HepG2 (cell line): ENCODE measurements at regions not wholly inside any gene's neighbourhood (a gene's known extent, or its start where the extent isn't known, plus 50 kb on each side); places are given as distances from the start of the nearest gene placed in this dataset.

Experiments
- ATAC-seq: fragments of 200-7000 bp; cut with Tn5 transposase; 3 replicates; pipeline ENCODE4 v1.9.1; 2020; ENCODE audit warnings: mild to moderate bottlenecking, moderate library complexity
- BruUV-seq: library from RNA; stranded (reverse); fragments of 400-500 nt; replicated peaks from 2 replicates; lab custom pipeline; 2021; lab: Mats Ljungman, UMichigan
- CTCF ChIA-PET: fragments of 300-600 bp; formaldehyde crosslinking; extraction: SDS; loops from one replicate; lab custom pipeline; 2021; ENCODE audit warnings: low total read pairs, inconsistent platforms, low intra/inter-chr PET ratio; lab: Yijun Ruan, JAX
- POLR2A ChIA-PET: fragments of 350-600 bp; sonication (Branson Sonifier 250); formaldehyde crosslinking; loops from one replicate; lab custom pipeline; 2020; ENCODE audit warnings: antibody characterized with exemption, inconsistent platforms; lab: Yijun Ruan, JAX
- DNase-seq: peaks from one replicate; pipeline ENCODE4 v3.0.0-alpha.2; 2015; ENCODE audit warnings: low spot score
- FAIRE-seq: peaks from 3 replicates; lab custom pipeline; 2011; peaks lifted over from hg19 to GRCh38; lab: Jason Lieb, UNC
- H2AFZ ChIP-seq: one replicate; pipeline ENCODE4 v1.6.1; 2011; ENCODE audit warnings: low read length, inconsistent platforms
- H3K27ac ChIP-seq: fragments of 300-600 bp; 3 replicates; pipeline ENCODE4 v1.8.0; 2011; ENCODE audit warnings: mixed run types, mild to moderate bottlenecking, mixed read lengths, low read length, inconsistent platforms; ENCODE audit not compliant: insufficient read depth; ENCODE audit errors: extremely low read length
- H3K27me3 ChIP-seq, 2 experiments: fragments of 200-600 bp in 1 of 2; 2 replicates in 1 of 2; 3 replicates in 1 of 2; pipeline versions ENCODE4 v1.6.0 to v1.8.0; 2011; ENCODE audit warnings: low read length in 2 of 2, mild to moderate bottlenecking in 2 of 2, moderate library complexity in 2 of 2, inconsistent platforms in 1 of 2; ENCODE audit not compliant: insufficient read depth in 2 of 2, control insufficient read depth in 1 of 2
- H3K36me3 ChIP-seq, 2 experiments: fragments of 200-600 bp in 1 of 2; replicated peaks in 1 of 2; 2 replicates in 1 of 2; 3 replicates in 1 of 2; pipeline versions ENCODE4 v1.5.1 to v1.8.0; 2011; ENCODE audit warnings: low read length in 2 of 2, inconsistent platforms in 1 of 2; ENCODE audit not compliant: insufficient read depth in 2 of 2, control insufficient read depth in 1 of 2
- H3K4me1 ChIP-seq: 2 replicates; pipeline ENCODE4 v1.5.1; 2012; ENCODE audit warnings: low read length, inconsistent platforms; ENCODE audit not compliant: insufficient read depth
- H3K4me2 ChIP-seq: 2 replicates; pipeline ENCODE4 v1.6.0; 2011; ENCODE audit warnings: low read depth, low read length, inconsistent platforms
- H3K4me3 ChIP-seq, 3 experiments: fragments of 200-600 bp in 1 of 3; sonication (generic), shearing (Covaris generic) in 1 of 3; replicated peaks in 1 of 3; 2 replicates each; pipeline ENCODE4 v1.5.1; 2011 to 2016; ENCODE audit warnings: low read length in 3 of 3, inconsistent platforms in 2 of 3, low read depth in 2 of 3, mild to moderate bottlenecking in 2 of 3, control low read depth in 1 of 3, mixed read lengths in 1 of 3; ENCODE audit not compliant: insufficient read depth in 1 of 3
- H3K79me2 ChIP-seq: one replicate; pipeline ENCODE4 v1.6.1; 2011; ENCODE audit warnings: low read length, inconsistent platforms; ENCODE audit not compliant: insufficient read depth
- H3K9ac ChIP-seq: 2 replicates; pipeline ENCODE4 v1.6.0; 2011; ENCODE audit warnings: mild to moderate bottlenecking, low read depth, low read length, inconsistent platforms; ENCODE audit not compliant: insufficient read depth
- H3K9me3 ChIP-seq: 2 replicates; pipeline ENCODE4 v1.5.1; 2012; ENCODE audit warnings: mild to moderate bottlenecking, low read length
- H4K20me1 ChIP-seq: 2 replicates; pipeline ENCODE4 v1.6.0; 2011; ENCODE audit warnings: inconsistent platforms, mild to moderate bottlenecking, low read length, moderate library complexity; ENCODE audit not compliant: insufficient read depth
- AFF4 ChIP-seq: sonication (generic); formaldehyde crosslinking; IDR thresholded peaks from 2 replicates; pipeline ENCODE4 v1.4.0; 2020; ENCODE audit warnings: missing genetic modification reagents
- HMGA1 ChIP-seq: sonication (generic); formaldehyde crosslinking; conservative IDR thresholded peaks from 2 replicates; pipeline ENCODE4 v1.4.0; 2020; ENCODE audit warnings: missing genetic modification reagents
- MTF2 ChIP-seq: sonication (generic); formaldehyde crosslinking; IDR thresholded peaks from 2 replicates; pipeline ENCODE4 v1.5.0; 2020; ENCODE audit warnings: missing genetic modification reagents, borderline replicate concordance
- ZBTB37 ChIP-seq: sonication (generic); formaldehyde crosslinking; IDR thresholded peaks from 2 replicates; pipeline ENCODE4 v1.4.0; 2020; ENCODE audit warnings: mild to moderate bottlenecking, missing genetic modification reagents
- ZNF354B ChIP-seq: sonication (generic); formaldehyde crosslinking; IDR thresholded peaks from 2 replicates; pipeline ENCODE4 v1.8.0; 2022; ENCODE audit warnings: mild to moderate bottlenecking, missing genetic modification reagents
- ZNF710 ChIP-seq: sonication (generic); formaldehyde crosslinking; IDR thresholded peaks from 2 replicates; pipeline ENCODE4 v1.5.0; 2020; ENCODE audit warnings: mild to moderate bottlenecking, missing genetic modification reagents, borderline replicate concordance
- WGBS: methylation state at CpG from one replicate; pipeline ENCODE4 v1.1.6; 2017; ENCODE audit warnings: low lambda C conversion rate; 5-methylcytosine and 5-hydroxymethylcytosine counted together
- in situ Hi-C: cut with HindIII; loops from 2 replicates; pipeline ENCODE4 v1.10.0; 2017; ENCODE audit warnings: low pct_unique_long_range_greater_than_20kb; ENCODE audit not compliant: extremely low pct_ligation_motif_present
- intact Hi-C: fragments of 100-400 bp; cut with micrococcal nuclease; formaldehyde crosslinking; loops from one replicate; pipeline ENCODE4 v1.10.0; 2022; ENCODE audit not compliant: unreplicated experiment

GRCh38 chr7:25686493-25686892 lies 458.2 kb upstream of the NPVF start:
- H3K4me3 ChIP-seq = no peak overlapping the region
- TF ChIP-seq HMGA1 (CRISPR knock-in tag) (no peak), ZNF354B (CRISPR knock-in tag) (no peak), ZNF710 (CRISPR knock-in tag) (no peak), ZBTB37 (CRISPR knock-in tag) (no peak), AFF4 (CRISPR knock-in tag) (no peak), MTF2 (CRISPR knock-in tag) (no peak)
- peaks cover 0 to 25% of the 10 kb centered on the region in 2 experiments; a peak in 4 of 5 replicates for H3K27me3 ChIP-seq
- H3K79me2 ChIP-seq = no peaks in the 10 kb centered on the region
- H3K36me3 ChIP-seq = no peaks in the 10 kb centered on the region
- in situ Hi-C loops = no loop called here
- FAIRE-seq = no peak
- no peak overlapping the region for H2AFZ ChIP-seq
- ATAC-seq = no peak
- no peaks in the 10 kb centered on the region for H4K20me1 ChIP-seq
- H3K27ac ChIP-seq = no peak overlapping the region
- intact Hi-C loops = no loop called here
- no peaks in the 10 kb centered on the region for H3K9me3 ChIP-seq
- no peak for DNase-seq
- H3K4me2 ChIP-seq = no peak overlapping the region
- ChIA-PET POLR2A (no interaction called here), CTCF (no interaction called here)
- BruUV-seq = no TSS peak
- 3% methylated on average over 4 of the region's 4 CpGs for WGBS
- H3K9ac ChIP-seq = no peak overlapping the region
- H3K4me1 ChIP-seq = no peaks in the 10 kb centered on the region
